Gastrocnemius medialis (tissue), 4 donors: ENCODE measurements at regions not wholly inside any gene's neighbourhood (a gene's known extent, or its start where the extent isn't known, plus 50 kb on each side); places are given as distances from the start of the nearest gene placed in this dataset.

Experiments used
- ATAC-seq, 2 donors: fragments of 150-250 bp; one replicate each; pipeline ENCODE4 v1.9.1; 2016
- DNase-seq, 2 donors: peaks; one replicate each; pipeline ENCODE4 v3.0.0-alpha.2; 2019
- H3K27ac ChIP-seq, 4 donors: fragments of 200-600 bp; sonication (generic); 1 replicate in 1 of 4; 2 replicates in 3 of 4; pipeline ENCODE4 v1.5.1; 2016 to 2018; ENCODE audit warnings: mild to moderate bottlenecking in 2 of 4, moderate library complexity in 1 of 4
- H3K27me3 ChIP-seq, 3 donors: fragments of 200-600 bp; sonication (generic) in 2 of 3; 1 replicate in 1 of 3; 2 replicates in 2 of 3; pipeline versions ENCODE4 v1.5.1 to v1.6.0; 2016 to 2019; ENCODE audit warnings: mild to moderate bottlenecking in 1 of 3, moderate library complexity in 1 of 3
- H3K36me3 ChIP-seq, 2 donors: fragments of 200-600 bp; sonication (generic) in 1 of 2; one replicate each; pipeline ENCODE4 v1.5.1; 2017 to 2018
- H3K4me1 ChIP-seq, 2 donors: fragments of 200-600 bp; sonication (generic) in 1 of 2; one replicate each; pipeline ENCODE4 v1.5.1; 2016 to 2017; ENCODE audit warnings: mild to moderate bottlenecking in 2 of 2
- H3K4me3 ChIP-seq, 4 donors: fragments of 200-600 bp; sonication (generic) in 3 of 4; 1 replicate in 1 of 4; 2 replicates in 3 of 4; pipeline ENCODE4 v1.5.1; 2016 to 2019; ENCODE audit warnings: mild to moderate bottlenecking in 2 of 4
- H3K9me3 ChIP-seq, 3 donors: fragments of 200-600 bp; sonication (generic) in 2 of 3; 1 replicate in 1 of 3; 2 replicates in 2 of 3; pipeline ENCODE4 v1.5.1; 2016 to 2019
- CTCF ChIP-seq, 5 experiments: fragments of 450-650 bp in 3 of 5; fragments of 200-600 bp in 2 of 5; sonication (generic) in 2 of 5; IDR thresholded peaks in 4 of 5; conservative IDR thresholded peaks in 1 of 5; 1 replicate in 4 of 5; 2 replicates in 1 of 5; pipeline ENCODE4 v1.5.1; 2016 to 2019; ENCODE audit warnings: antibody characterized with exemption in 5 of 5, mild to moderate bottlenecking in 3 of 5, moderate library complexity in 3 of 5
- POLR2A ChIP-seq, 2 donors: fragments of 450-650 bp; IDR thresholded peaks; one replicate each; pipeline ENCODE4 v1.6.1; 2017; ENCODE audit warnings: antibody characterized with exemption in 2 of 2, mild to moderate bottlenecking in 2 of 2, moderate library complexity in 2 of 2
- in situ Hi-C, 4 donors: fragments of 200-750 bp; cut with MboI; loops; one replicate each; pipeline versions ENCODE4 v1.15.0 to v1.8.0; 2017; ENCODE audit warnings: low sequenced_read_pairs in 4 of 4
- intact Hi-C: fragments of 100-400 bp; cut with DNase I; formaldehyde crosslinking; loops from one replicate; pipeline ENCODE4 v1.15.1; 2023; ENCODE audit warnings: low total_unique reads

- Histone ChIP-seq H3K27me3 (no peaks in the 10 kb centered on the region), H3K27ac (no peak overlapping the region), H3K4me3 (no peak overlapping the region), H3K36me3 (no peaks in the 10 kb centered on the region), H3K9me3 (no peaks in the 10 kb centered on the region), H3K4me1 (no peaks in the 10 kb centered on the region)
- ATAC-seq (no peak), DNase-seq (no peak)
- intact Hi-C loops (no loop called here), in situ Hi-C loops (no loop called here)
- TF ChIP-seq CTCF (IDR thresholded peaks at IDR 0.05 in 4 of 5, conservative IDR thresholded peaks at IDR 0.05 in 1 of 5) (no peak), POLR2A (IDR thresholded peaks at IDR 0.05) (no peak)
Observed at GRCh38 chr5:175047048-175047447, 322.7 kb downstream of the MSX2 start.

GRCh38 chr5:175045820-175046219 is 321.4 kb downstream of the MSX2 start:
- no peak overlapping the region for H3K4me3 ChIP-seq

GRCh38 chr5:175037820-175038219 is 313.4 kb downstream of the MSX2 start:
- no peak overlapping the region for H3K27ac ChIP-seq
- ATAC-seq (no peak), DNase-seq (no peak)
- TF ChIP-seq POLR2A (IDR thresholded peaks at IDR 0.05) = no peak
- TF ChIP-seq CTCF (IDR thresholded peaks at IDR 0.05 in 4 of 5, conservative IDR thresholded peaks at IDR 0.05 in 1 of 5) = no peak
- H3K4me1 ChIP-seq = no peaks in the 10 kb centered on the region
- no peaks in the 10 kb centered on the region for H3K9me3 ChIP-seq
- no peaks in the 10 kb centered on the region for H3K36me3 ChIP-seq
- intact Hi-C loops = no loop called here
- in situ Hi-C loops = no loop called here
- no peaks in the 10 kb centered on the region for H3K27me3 ChIP-seq
- H3K4me3 ChIP-seq = no peak overlapping the region

More at GRCh38 chr5:175045820-175046219, 321.4 kb downstream of the MSX2 start:
- no peak for DNase-seq
- no peaks in the 10 kb centered on the region for H3K27me3 ChIP-seq
- in situ Hi-C loops (no loop called here), intact Hi-C loops (no loop called here)
- TF ChIP-seq CTCF (IDR thresholded peaks at IDR 0.05 in 4 of 5, conservative IDR thresholded peaks at IDR 0.05 in 1 of 5) = no peak
- no peak for TF ChIP-seq POLR2A (IDR thresholded peaks at IDR 0.05)
- H3K4me1 ChIP-seq = no peaks in the 10 kb centered on the region
- H3K27ac ChIP-seq = no peak overlapping the region
- H3K36me3 ChIP-seq = no peaks in the 10 kb centered on the region
- H3K9me3 ChIP-seq = no peaks in the 10 kb centered on the region
- no peak for ATAC-seq

GRCh38 chr5:175035882-175036533 is 311.6 kb downstream of the MSX2 start:
- Histone ChIP-seq H3K9me3 (no peaks in the 10 kb centered on the region), H3K4me3 (no peak overlapping the region), H3K4me1 (no peaks in the 10 kb centered on the region), H3K36me3 (no peaks in the 10 kb centered on the region), H3K27ac (no peak overlapping the region), H3K27me3 (no peaks in the 10 kb centered on the region)
- intact Hi-C loops = no loop called here
- ATAC-seq (no peak), DNase-seq (no peak)
- TF ChIP-seq POLR2A (IDR thresholded peaks at IDR 0.05) (no peak), CTCF (IDR thresholded peaks at IDR 0.05 in 4 of 5, conservative IDR thresholded peaks at IDR 0.05 in 1 of 5) (no peak)
- in situ Hi-C loops = no loop called here

- TF ChIP-seq CTCF (IDR thresholded peaks at IDR 0.05 in 4 of 5, conservative IDR thresholded peaks at IDR 0.05 in 1 of 5) (no peak), POLR2A (IDR thresholded peaks at IDR 0.05) (no peak)
- Histone ChIP-seq H3K9me3 (no peaks in the 10 kb centered on the region), H3K27me3 (no peaks in the 10 kb centered on the region), H3K4me1 (no peaks in the 10 kb centered on the region), H3K4me3 (no peak overlapping the region), H3K36me3 (no peaks in the 10 kb centered on the region), H3K27ac (no peak overlapping the region)
- DNase-seq (no peak), ATAC-seq (no peak)
- intact Hi-C loops (no loop called here), in situ Hi-C loops (no loop called here)
Observed at GRCh38 chr5:175034924-175035323, 310.5 kb downstream of the MSX2 start.
